Cardiac fibroblast (primary cell): ENCODE measurements at regions not wholly inside any gene's neighbourhood (a gene's known extent, or its start where the extent isn't known, plus 50 kb on each side); places are given as distances from the start of the nearest gene placed in this dataset.
"Not testable (repeated sequence)": the region's sequence is repeated elsewhere in the genome, so short reads cannot be mapped to it uniquely, and the experiment has no call there.

Source experiments
- DNase-seq, 2 donors: peaks; one replicate each; pipeline versions ENCODE4 v3.0.0 to v3.0.0-alpha.2; 2010; ENCODE audit warnings: low read depth in 2 of 2
- H3K4me3 ChIP-seq, 2 donors: replicated peaks in 1 of 2; 1 replicate in 1 of 2; 2 replicates in 1 of 2; pipeline ENCODE4 v1.5.1; 2011; ENCODE audit warnings: low read depth in 2 of 2, low read length in 2 of 2, mild to moderate bottlenecking in 2 of 2, moderate library complexity in 1 of 2
- CTCF ChIP-seq: IDR thresholded peaks from one replicate; pipeline ENCODE4 v1.5.1; 2011; ENCODE audit warnings: low read depth, mild to moderate bottlenecking, low read length, inconsistent platforms

DNA sequence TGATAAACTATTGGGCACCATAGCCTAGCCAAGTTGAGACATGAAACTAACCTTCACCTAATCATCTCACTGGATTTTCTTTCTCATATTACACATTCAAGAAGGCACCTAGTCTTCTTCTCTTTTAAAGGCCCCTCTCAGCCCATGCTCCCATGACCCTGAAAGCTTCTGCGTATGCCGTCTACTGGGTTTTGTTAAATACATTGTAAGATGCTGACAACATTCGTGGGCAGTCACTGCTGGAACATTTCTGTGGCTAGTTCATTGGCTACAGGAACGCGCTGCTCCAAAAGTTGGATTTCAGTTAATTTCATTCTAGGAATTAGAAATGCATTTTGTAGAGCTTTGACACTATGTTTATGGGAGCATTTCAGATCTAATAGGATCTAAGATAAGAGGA, 52.3 kb upstream of the CHD2 start:
- TF ChIP-seq CTCF = no peak
- DNase-seq = no peak
- no peak overlapping the region for H3K4me3 ChIP-seq

- no peak for DNase-seq
- no peak for TF ChIP-seq CTCF
- no peak overlapping the region for H3K4me3 ChIP-seq
Measured at GRCh38 chr15:92848464-92848851, 51.7 kb upstream of the CHD2 start.

GRCh38 chr15:92848852-92849598, 51.1 kb upstream of the CHD2 start:
- H3K4me3 ChIP-seq = no peak overlapping the region
- TF ChIP-seq CTCF = no peak
- DNase-seq = peak; percentile 38 to 96

GRCh38 chr15:92850218-92850617, 49.9 kb upstream of the CHD2 start:
- H3K4me3 ChIP-seq, DNase-seq: not testable (repeated sequence)
